ENCODE measurements at regions not wholly inside any gene's neighbourhood (a gene's known extent, or its start where the extent isn't known, plus 50 kb on each side); places are given as distances from the start of the nearest gene placed in this dataset.

- Histone ChIP-seq H3K4me1 (no peaks in the 10 kb centered on the region), H3K9me3 (no peaks in the 10 kb centered on the region), H3K4me3 (no peak overlapping the region), H3K27me3 (no peaks in the 10 kb centered on the region), H3K36me3 (no peaks in the 10 kb centered on the region), H3K27ac (no peak overlapping the region)
- DNase-seq (no peak), ATAC-seq (no peak)
- TF ChIP-seq CTCF (IDR thresholded peaks at IDR 0.05) (no peak), POLR2A (IDR thresholded peaks at IDR 0.05) (no peak)
- 79% methylated on average over 3 of the region's 5 CpGs for WGBS (ENCODE audit: insufficient coverage, low coverage, low lambda C conversion rate, missing lambda C conversion rate)
- intact Hi-C loops (cut with DNase I) = no loop called here
Measured at GRCh38 chr1:184826001-184826400, 71.3 kb upstream of the EDEM3 start.

- intact Hi-C loops (cut with DNase I) = no loop called here
- Histone ChIP-seq H3K27ac (no peak overlapping the region), H3K36me3 (no peaks in the 10 kb centered on the region), H3K27me3 (no peaks in the 10 kb centered on the region), H3K4me1 (no peaks in the 10 kb centered on the region), H3K9me3 (no peaks in the 10 kb centered on the region), H3K4me3 (no peak overlapping the region)
- ATAC-seq (peak in 3 of 4 donors; percentile 24 to 67 (median 50)), DNase-seq (no peak)
- TF ChIP-seq CTCF (IDR thresholded peaks at IDR 0.05) (no peak), POLR2A (IDR thresholded peaks at IDR 0.05) (no peak)
- WGBS (ENCODE audit: insufficient coverage, low coverage, low lambda C conversion rate, missing lambda C conversion rate) = 27% methylated on average over 1 of the region's 1 CpG
Measured at GRCh38 chr1:184825571-184825970, 70.9 kb upstream of the EDEM3 start.

- intact Hi-C loops (cut with DNase I) = no loop called here
- no peak for TF ChIP-seq CTCF (IDR thresholded peaks at IDR 0.05)
- H3K4me1 ChIP-seq = no peaks in the 10 kb centered on the region
- H3K27ac ChIP-seq = no peak overlapping the region
- no peaks in the 10 kb centered on the region for H3K36me3 ChIP-seq
- no peaks in the 10 kb centered on the region for H3K9me3 ChIP-seq
- DNase-seq = no peak
- no peak overlapping the region for H3K4me3 ChIP-seq
- peak in 3 of 4 donors; percentile 31 to 56 (median 33) for ATAC-seq
- no peaks in the 10 kb centered on the region for H3K27me3 ChIP-seq
- 36% methylated on average over 2 of the region's 3 CpGs for WGBS (ENCODE audit: insufficient coverage, low coverage, low lambda C conversion rate, missing lambda C conversion rate)
Measured at GRCh38 chr1:184824691-184825323, 70.1 kb upstream of the EDEM3 start.

GRCh38 chr1:184823080-184823479, 68.4 kb upstream of the EDEM3 start:
- ATAC-seq = no peak
- no peaks in the 10 kb centered on the region for H3K36me3 ChIP-seq
- 74% methylated on average over 4 of the region's 4 CpGs for whole genome bisulfite sequencing (ENCODE audit: insufficient coverage, low coverage, low lambda C conversion rate, missing lambda C conversion rate)
- no peak for DNase-seq
- no peak overlapping the region for H3K27ac ChIP-seq
- TF ChIP-seq POLR2A (IDR thresholded peaks at IDR 0.05) (no peak), CTCF (IDR thresholded peaks at IDR 0.05) (no peak)
- H3K9me3 ChIP-seq = no peaks in the 10 kb centered on the region
- H3K4me3 ChIP-seq = no peak overlapping the region
- intact Hi-C loops (cut with DNase I) = no loop called here
- H3K4me1 ChIP-seq = no peaks in the 10 kb centered on the region
- H3K27me3 ChIP-seq = no peaks in the 10 kb centered on the region

- no peak for ATAC-seq
- 50% methylated on average over 1 of the region's 1 CpG for WGBS (ENCODE audit: insufficient coverage, low coverage, low lambda C conversion rate, missing lambda C conversion rate)
- no peaks in the 10 kb centered on the region for H3K36me3 ChIP-seq
- no peak for DNase-seq
- no peak overlapping the region for H3K27ac ChIP-seq
- no peak for TF ChIP-seq CTCF (IDR thresholded peaks at IDR 0.05)
- no peak for TF ChIP-seq POLR2A (IDR thresholded peaks at IDR 0.05)
- intact Hi-C loops (cut with DNase I) = no loop called here
- no peak overlapping the region for H3K4me3 ChIP-seq
- H3K27me3 ChIP-seq = no peaks in the 10 kb centered on the region
- no peaks in the 10 kb centered on the region for H3K9me3 ChIP-seq
- no peaks in the 10 kb centered on the region for H3K4me1 ChIP-seq
Measured at GRCh38 chr1:184822267-184822666, 67.6 kb upstream of the EDEM3 start.
